Mesothelial cell of epicardium (in vitro differentiated cells): ENCODE measurements at regions not wholly inside any gene's neighbourhood (a gene's known extent, or its start where the extent isn't known, plus 50 kb on each side); places are given as distances from the start of the nearest gene placed in this dataset.

Experiments
- DNase-seq, 2 experiments: peaks; one replicate each; pipeline ENCODE4 v3.0.0; 2021; ENCODE audit warnings: low spot score in 2 of 2; ENCODE audit not compliant: unreplicated experiment in 2 of 2
- H3K27ac Mint-ChIP-seq: 2 replicates; pipeline ENCODE4 v1.8.0; 2021; ENCODE audit warnings: mixed read lengths
- H3K27me3 Mint-ChIP-seq: 2 replicates; pipeline ENCODE4 v1.8.0; 2021; ENCODE audit warnings: low read depth, mixed read lengths
- H3K36me3 Mint-ChIP-seq: 2 replicates; pipeline ENCODE4 v1.8.0; 2021; ENCODE audit warnings: mixed read lengths
- H3K4me1 Mint-ChIP-seq: 2 replicates; pipeline ENCODE4 v1.8.0; 2021; ENCODE audit warnings: mixed read lengths
- H3K4me3 Mint-ChIP-seq: 2 replicates; pipeline ENCODE4 v1.8.0; 2021; ENCODE audit warnings: mild to moderate bottlenecking, moderate library complexity, mixed read lengths
- H3K9me3 Mint-ChIP-seq: 2 replicates; pipeline ENCODE4 v1.8.0; 2021; ENCODE audit warnings: mixed read lengths
- TF ChIP-seq, protein P1 (sequence below): fragments of 200-600 bp; sonication (generic); IDR thresholded peaks from one replicate; pipeline ENCODE4 v1.5.0; 2021; ENCODE audit warnings: antibody characterized with exemption; ENCODE audit not compliant: unreplicated experiment

DNA sequence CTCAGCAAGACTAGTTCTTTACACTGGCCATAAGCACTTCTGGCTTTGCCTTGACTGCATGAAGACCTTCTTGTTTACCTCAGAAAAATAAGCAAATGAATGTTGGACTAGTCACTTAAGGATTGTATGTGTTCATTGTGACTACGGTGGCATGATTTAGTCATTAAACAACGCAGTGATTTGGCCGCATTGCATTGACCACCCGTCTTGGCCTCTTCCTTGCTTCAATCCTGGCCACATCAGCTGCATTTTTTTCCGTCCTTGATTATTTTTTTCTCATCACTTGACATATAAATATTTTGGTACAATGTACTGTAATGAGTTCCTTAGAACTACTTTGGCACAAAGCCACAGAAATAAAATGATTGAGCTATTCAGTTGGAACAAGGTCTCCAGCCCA is 656.2 kb downstream of the RAB28 start:
- no peaks in the 10 kb centered on the region for H3K9me3 Mint-ChIP-seq
- TF ChIP-seq, protein P1, sequence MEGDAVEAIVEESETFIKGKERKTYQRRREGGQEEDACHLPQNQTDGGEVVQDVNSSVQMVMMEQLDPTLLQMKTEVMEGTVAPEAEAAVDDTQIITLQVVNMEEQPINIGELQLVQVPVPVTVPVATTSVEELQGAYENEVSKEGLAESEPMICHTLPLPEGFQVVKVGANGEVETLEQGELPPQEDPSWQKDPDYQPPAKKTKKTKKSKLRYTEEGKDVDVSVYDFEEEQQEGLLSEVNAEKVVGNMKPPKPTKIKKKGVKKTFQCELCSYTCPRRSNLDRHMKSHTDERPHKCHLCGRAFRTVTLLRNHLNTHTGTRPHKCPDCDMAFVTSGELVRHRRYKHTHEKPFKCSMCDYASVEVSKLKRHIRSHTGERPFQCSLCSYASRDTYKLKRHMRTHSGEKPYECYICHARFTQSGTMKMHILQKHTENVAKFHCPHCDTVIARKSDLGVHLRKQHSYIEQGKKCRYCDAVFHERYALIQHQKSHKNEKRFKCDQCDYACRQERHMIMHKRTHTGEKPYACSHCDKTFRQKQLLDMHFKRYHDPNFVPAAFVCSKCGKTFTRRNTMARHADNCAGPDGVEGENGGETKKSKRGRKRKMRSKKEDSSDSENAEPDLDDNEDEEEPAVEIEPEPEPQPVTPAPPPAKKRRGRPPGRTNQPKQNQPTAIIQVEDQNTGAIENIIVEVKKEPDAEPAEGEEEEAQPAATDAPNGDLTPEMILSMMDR, result no peak
- no peak for DNase-seq
- H3K4me3 Mint-ChIP-seq, result no peak overlapping the region
- H3K4me1 Mint-ChIP-seq, result no peaks in the 10 kb centered on the region
- no peak overlapping the region for H3K27ac Mint-ChIP-seq
- no peaks in the 10 kb centered on the region for H3K36me3 Mint-ChIP-seq
- H3K27me3 Mint-ChIP-seq, result peaks cover 10% of the 10 kb centered on the region

DNA sequence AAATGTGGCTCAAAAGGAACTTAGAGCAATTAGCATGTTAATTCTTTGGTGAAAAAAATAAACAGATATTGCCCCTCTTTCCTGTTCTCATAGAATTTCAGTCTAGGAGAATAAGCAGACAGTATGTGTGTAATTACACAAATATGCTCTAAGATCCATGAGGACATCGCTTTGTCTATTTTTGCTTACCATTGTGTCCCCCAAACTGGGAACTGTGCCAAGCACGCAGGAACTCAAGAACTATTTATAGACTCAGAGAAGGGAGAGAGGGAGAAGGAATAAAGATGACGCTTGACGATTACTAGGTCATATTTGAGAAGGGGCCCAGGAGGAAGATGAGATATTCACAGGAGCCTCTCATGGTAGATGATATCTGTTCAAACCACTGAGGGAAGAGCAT is 692.6 kb downstream of the RAB28 start:
- Mint-ChIP-seq H3K9me3 (peaks cover 4% of the 10 kb centered on the region), H3K4me1 (no peaks in the 10 kb centered on the region), H3K27me3 (no peaks in the 10 kb centered on the region)

DNA sequence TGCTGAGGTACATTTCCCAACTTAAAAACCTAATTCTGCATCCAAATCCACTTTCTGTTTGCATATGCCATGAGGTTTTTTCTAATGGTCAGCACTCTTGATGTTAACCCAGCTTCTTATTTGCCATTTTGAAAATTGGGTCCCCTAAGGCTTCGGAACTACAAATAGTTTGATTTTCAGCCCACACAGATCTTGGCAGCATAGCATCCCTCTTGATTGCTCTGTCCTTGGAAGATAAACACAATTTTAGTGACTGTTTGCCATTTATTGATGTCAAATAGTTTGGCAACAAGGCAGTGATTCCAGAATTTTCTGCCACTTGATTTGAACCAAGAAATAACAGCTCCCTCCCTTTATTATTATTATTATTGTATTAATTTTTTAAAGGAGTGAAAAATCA is 696.9 kb downstream of the RAB28 start:
- Mint-ChIP-seq H3K27me3 (peaks cover 3% of the 10 kb centered on the region), H3K27ac (no peak overlapping the region), H3K4me3 (no peak overlapping the region), H3K4me1 (no peaks in the 10 kb centered on the region), H3K36me3 (no peaks in the 10 kb centered on the region), H3K9me3 (peaks cover 4% of the 10 kb centered on the region)
- TF ChIP-seq, protein P1, result no peak
- no peak for DNase-seq

More for the DNA sequence above, 692.6 kb downstream of the RAB28 start:
- DNase-seq, result no peak
- no peaks in the 10 kb centered on the region for H3K36me3 Mint-ChIP-seq
- no peak overlapping the region for H3K27ac Mint-ChIP-seq
- no peak overlapping the region for H3K4me3 Mint-ChIP-seq
- TF ChIP-seq, protein P1, result no peak

DNA sequence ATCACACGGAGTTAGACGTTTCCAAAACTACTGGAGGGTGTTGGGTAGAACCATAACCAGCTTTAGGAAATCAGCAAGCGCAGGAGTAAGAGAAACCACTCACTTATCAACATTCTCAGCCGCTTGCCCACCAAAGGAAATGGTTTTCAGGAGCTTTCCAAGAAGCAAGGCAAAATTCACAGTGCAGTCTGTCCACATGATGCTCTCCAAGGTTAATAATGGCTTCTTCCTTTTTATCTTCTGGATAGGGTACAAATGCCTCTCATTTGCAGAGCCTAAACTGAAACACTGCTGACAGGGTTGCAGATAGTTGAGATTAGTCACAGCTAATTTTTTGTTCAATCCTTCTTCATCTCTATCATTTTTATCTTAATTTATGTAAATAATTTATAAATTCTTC is 705.4 kb downstream of the RAB28 start:
- Mint-ChIP-seq H3K27me3 (no peaks in the 10 kb centered on the region), H3K27ac (no peak overlapping the region), H3K9me3 (no peaks in the 10 kb centered on the region), H3K4me1 (no peaks in the 10 kb centered on the region), H3K4me3 (no peak overlapping the region), H3K36me3 (no peaks in the 10 kb centered on the region)
- no peak for DNase-seq
- TF ChIP-seq, protein P1, result no peak

DNA sequence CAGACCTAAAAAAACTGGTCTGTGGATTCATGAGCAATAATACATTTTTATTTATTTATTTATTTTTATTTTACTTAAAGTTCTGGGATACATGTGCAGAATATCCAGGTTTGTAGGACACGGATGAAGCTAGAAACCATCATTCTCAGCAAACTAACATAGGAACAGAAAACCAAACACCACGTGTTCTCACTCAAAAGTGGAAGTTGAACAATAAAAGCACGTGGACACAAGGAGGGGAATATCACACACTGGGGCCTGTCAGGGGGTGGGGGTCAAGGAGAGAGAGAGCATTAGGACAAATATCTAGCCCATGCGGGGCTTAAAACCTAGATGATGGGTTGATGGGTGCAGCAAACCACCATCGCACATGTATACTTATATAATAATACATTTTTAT is 705.9 kb downstream of the RAB28 start:
- no peaks in the 10 kb centered on the region for H3K27me3 Mint-ChIP-seq
- no peak overlapping the region for H3K4me3 Mint-ChIP-seq
- no peak for DNase-seq
- no peak overlapping the region for H3K27ac Mint-ChIP-seq
- H3K4me1 Mint-ChIP-seq, result no peaks in the 10 kb centered on the region
- no peaks in the 10 kb centered on the region for H3K36me3 Mint-ChIP-seq
- TF ChIP-seq, protein P1, result no peak
- H3K9me3 Mint-ChIP-seq, result no peaks in the 10 kb centered on the region

DNA sequence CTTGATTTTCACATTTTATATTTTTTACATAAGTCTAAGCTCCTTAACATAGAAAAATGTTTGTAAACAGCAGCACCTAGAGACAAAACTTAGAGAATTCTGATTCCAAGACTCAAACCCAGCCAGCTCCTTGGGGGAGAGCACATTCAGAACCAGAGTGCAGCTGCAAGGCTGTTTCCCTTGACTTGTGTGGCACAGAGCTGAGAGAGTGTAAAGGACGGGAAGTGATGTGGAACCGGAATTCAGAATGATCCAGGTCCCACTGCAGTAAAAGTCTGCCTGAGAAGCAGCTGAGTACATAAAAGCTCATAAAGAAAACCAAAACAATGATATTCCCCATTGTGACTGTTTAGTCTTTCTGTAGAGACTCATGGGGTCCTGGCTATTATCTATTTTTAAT is 713.8 kb downstream of the RAB28 start:
- H3K27me3 Mint-ChIP-seq, result peaks cover 5% of the 10 kb centered on the region
- TF ChIP-seq, protein P1, result no peak
- DNase-seq, result no peak
- no peak overlapping the region for H3K4me3 Mint-ChIP-seq
- no peaks in the 10 kb centered on the region for H3K36me3 Mint-ChIP-seq
- H3K4me1 Mint-ChIP-seq, result no peaks in the 10 kb centered on the region
- no peak overlapping the region for H3K27ac Mint-ChIP-seq
- H3K9me3 Mint-ChIP-seq, result no peaks in the 10 kb centered on the region
